Cardiac muscle cell (in vitro differentiated cells and primary cell): ENCODE measurements at regions not wholly inside any gene's neighbourhood (a gene's known extent, or its start where the extent isn't known, plus 50 kb on each side); places are given as distances from the start of the nearest gene placed in this dataset.

Experiments used
- DNase-seq, 2 donors: peaks; one replicate each; pipeline versions ENCODE4 v3.0.0 to v3.0.0-alpha.2; 2010 to 2017; ENCODE audit warnings: low read depth in 1 of 2, low spot score in 1 of 2
- H3K27ac ChIP-seq: fragments of 200-600 bp; sonication (generic); 2 replicates; pipeline ENCODE4 v1.5.1; 2016
- H3K27me3 ChIP-seq: fragments of 200-600 bp; sonication (generic); 2 replicates; pipeline ENCODE4 v1.6.0; 2016; ENCODE audit warnings: control low read depth
- H3K36me3 ChIP-seq: fragments of 200-600 bp; sonication (generic); 2 replicates; pipeline ENCODE4 v1.5.1; 2016; ENCODE audit warnings: control low read depth
- H3K4me1 ChIP-seq: fragments of 200-600 bp; sonication (generic); 2 replicates; pipeline ENCODE4 v1.8.1; 2017; ENCODE audit warnings: low read depth, mild to moderate bottlenecking, mixed run types
- H3K4me3 ChIP-seq: fragments of 200-600 bp; sonication (generic); 2 replicates; pipeline ENCODE4 v1.5.1; 2016; ENCODE audit warnings: mild to moderate bottlenecking
- H3K9me3 ChIP-seq: fragments of 200-600 bp; sonication (generic); 2 replicates; pipeline ENCODE4 v1.5.1; 2017; ENCODE audit warnings: low read depth, mild to moderate bottlenecking, control low read depth
- TF ChIP-seq, protein P1 (sequence below): IDR thresholded peaks from 2 replicates; pipeline ENCODE4 v1.5.1; 2012; ENCODE audit warnings: low read depth, mild to moderate bottlenecking, low read length

GRCh38 chr16:54801057-54801844, 129.4 kb upstream of the IRX5 start:
- Histone ChIP-seq H3K36me3 (no peaks in the 10 kb centered on the region), H3K27ac (no peak overlapping the region), H3K27me3 (no peaks in the 10 kb centered on the region), H3K4me3 (no peak overlapping the region), H3K4me1 (peaks cover 6% of the 10 kb centered on the region), H3K9me3 (no peaks in the 10 kb centered on the region)
- TF ChIP-seq, protein P1, sequence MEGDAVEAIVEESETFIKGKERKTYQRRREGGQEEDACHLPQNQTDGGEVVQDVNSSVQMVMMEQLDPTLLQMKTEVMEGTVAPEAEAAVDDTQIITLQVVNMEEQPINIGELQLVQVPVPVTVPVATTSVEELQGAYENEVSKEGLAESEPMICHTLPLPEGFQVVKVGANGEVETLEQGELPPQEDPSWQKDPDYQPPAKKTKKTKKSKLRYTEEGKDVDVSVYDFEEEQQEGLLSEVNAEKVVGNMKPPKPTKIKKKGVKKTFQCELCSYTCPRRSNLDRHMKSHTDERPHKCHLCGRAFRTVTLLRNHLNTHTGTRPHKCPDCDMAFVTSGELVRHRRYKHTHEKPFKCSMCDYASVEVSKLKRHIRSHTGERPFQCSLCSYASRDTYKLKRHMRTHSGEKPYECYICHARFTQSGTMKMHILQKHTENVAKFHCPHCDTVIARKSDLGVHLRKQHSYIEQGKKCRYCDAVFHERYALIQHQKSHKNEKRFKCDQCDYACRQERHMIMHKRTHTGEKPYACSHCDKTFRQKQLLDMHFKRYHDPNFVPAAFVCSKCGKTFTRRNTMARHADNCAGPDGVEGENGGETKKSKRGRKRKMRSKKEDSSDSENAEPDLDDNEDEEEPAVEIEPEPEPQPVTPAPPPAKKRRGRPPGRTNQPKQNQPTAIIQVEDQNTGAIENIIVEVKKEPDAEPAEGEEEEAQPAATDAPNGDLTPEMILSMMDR: no peak
- no peak for DNase-seq

GRCh38 chr16:54798267-54798666, 132.4 kb upstream of the IRX5 start:
- no peak overlapping the region for H3K27ac ChIP-seq
- TF ChIP-seq, protein P1: no peak
- no peaks in the 10 kb centered on the region for H3K27me3 ChIP-seq
- H3K4me1 ChIP-seq: no peaks in the 10 kb centered on the region
- H3K36me3 ChIP-seq: no peaks in the 10 kb centered on the region
- H3K9me3 ChIP-seq: no peaks in the 10 kb centered on the region
- DNase-seq: no peak
- H3K4me3 ChIP-seq: no peak overlapping the region

GRCh38 chr16:54796211-54796610, 134.5 kb upstream of the IRX5 start:
- DNase-seq: no peak
- TF ChIP-seq, protein P1: no peak
- Histone ChIP-seq H3K9me3 (no peaks in the 10 kb centered on the region), H3K27ac (no peak overlapping the region), H3K27me3 (no peaks in the 10 kb centered on the region), H3K4me3 (no peak overlapping the region), H3K4me1 (no peaks in the 10 kb centered on the region), H3K36me3 (no peaks in the 10 kb centered on the region)

DNA sequence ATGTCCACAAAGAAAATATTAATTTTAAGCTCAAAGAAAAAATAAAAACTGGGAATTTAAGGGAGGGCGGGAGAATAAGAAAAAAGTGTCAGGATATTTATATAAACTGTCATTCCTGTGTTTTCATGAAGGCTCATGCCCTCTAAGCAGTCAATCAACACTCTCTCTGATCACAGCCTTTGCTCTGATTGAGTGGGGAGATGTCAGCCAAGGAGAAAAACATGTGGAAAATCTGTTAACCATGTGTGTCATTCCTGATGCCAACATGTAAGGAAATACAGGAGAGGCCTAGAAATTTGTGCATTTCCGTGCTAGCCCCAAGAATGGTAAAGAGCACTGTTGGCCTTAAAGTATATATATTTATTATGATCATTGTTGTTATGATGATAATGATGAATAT, 137.9 kb upstream of the IRX5 start:
- Histone ChIP-seq H3K27ac (no peak overlapping the region), H3K4me3 (no peak overlapping the region), H3K9me3 (no peaks in the 10 kb centered on the region), H3K4me1 (no peaks in the 10 kb centered on the region), H3K27me3 (no peaks in the 10 kb centered on the region), H3K36me3 (no peaks in the 10 kb centered on the region)
- TF ChIP-seq, protein P1: no peak
- DNase-seq: no peak

- Histone ChIP-seq H3K9me3 (no peaks in the 10 kb centered on the region), H3K4me1 (no peaks in the 10 kb centered on the region), H3K27ac (no peak overlapping the region), H3K27me3 (no peaks in the 10 kb centered on the region), H3K36me3 (no peaks in the 10 kb centered on the region), H3K4me3 (no peak overlapping the region)
- TF ChIP-seq, protein P1: no peak
- DNase-seq: no peak
These were observed 143.6 kb upstream of the IRX5 start for GRCh38 chr16:54787045-54787444.
